ENCODE measurements at regions not wholly inside any gene's neighbourhood (a gene's known extent, or its start where the extent isn't known, plus 50 kb on each side); places are given as distances from the start of the nearest gene placed in this dataset.

DNA sequence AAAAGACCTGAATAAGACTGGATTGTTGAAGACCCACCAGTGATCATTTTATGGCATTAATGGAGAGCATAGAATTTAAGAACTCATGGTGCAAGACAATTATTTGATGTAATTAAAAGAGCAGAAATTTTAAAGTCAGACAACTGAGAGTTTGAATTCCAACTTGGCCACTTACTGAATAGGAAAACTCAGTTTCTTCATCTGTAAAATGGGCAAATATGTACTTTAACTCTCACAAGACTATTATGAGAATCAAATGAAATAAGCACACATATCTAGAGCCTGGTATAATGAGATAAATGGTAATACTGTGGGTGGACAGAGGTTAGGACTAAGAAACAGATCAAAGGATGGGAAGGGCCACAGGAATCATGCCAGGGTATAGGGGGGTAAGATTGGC lies 88.0 kb downstream of the SOX9 start:
- no peak for DNase-seq (ENCODE audit: low read depth in 2 of 2)

DNA sequence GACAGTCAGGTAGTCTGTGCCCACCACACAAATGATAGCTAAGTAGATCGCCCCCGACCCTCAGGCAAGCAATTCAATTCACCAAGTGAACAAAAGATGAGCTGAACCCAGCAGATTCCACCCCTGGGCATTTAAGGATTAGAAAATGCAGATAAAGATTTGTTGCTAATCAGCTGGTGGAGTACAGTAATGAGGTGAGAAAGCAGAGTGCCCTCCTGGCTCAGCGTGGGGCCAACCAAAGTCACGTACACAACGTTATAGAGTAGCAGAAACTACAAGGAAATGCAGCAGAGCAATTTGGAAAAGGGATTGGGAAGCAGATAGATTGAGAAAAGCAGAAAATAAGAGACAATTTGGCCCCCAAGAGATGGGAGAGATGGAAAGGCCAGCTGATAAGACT lies 91.2 kb downstream of the SOX9 start:
- DNase-seq (ENCODE audit: low read depth in 2 of 2): no peak

DNA sequence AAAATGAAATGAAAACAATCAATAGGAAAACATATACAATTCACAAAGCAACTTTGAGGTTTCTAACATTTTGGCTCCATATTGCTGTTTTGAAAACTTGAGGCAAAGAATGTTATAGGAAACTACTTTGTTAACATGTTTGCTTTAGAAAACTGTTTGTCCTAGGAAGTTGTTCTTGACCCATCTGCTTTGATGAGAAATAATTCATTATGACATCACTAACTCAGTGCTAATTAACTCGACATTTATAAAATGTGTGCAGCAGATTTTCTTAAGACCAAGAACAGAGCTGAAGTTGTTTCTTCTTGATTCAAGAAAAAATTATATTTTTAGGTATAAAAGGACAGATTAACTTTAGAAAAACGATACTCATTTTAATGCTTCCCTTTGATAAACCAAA lies 94.7 kb downstream of the SOX9 start:
- DNase-seq (ENCODE audit: low read depth in 2 of 2): no peak

DNA sequence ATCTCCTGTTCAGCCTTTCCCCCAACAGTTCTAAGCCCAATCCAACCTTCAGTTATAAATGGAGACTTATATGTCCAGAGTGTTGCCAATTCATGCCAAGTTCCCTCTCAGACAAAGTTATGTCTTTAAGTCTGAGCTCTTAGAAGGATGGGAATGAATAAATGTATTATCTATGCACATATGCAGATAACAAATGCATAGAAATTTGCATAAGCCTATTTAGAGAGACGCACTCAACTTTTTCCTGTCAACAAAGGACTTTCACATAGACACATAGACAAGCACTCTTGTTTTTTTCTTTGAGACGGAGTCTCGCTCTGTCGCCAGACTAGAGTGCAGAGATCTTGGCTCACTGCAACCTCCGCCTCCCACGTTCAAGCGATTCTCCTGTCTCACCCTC lies 95.1 kb downstream of the SOX9 start:
- no peak for DNase-seq (ENCODE audit: low read depth in 2 of 2)

DNA sequence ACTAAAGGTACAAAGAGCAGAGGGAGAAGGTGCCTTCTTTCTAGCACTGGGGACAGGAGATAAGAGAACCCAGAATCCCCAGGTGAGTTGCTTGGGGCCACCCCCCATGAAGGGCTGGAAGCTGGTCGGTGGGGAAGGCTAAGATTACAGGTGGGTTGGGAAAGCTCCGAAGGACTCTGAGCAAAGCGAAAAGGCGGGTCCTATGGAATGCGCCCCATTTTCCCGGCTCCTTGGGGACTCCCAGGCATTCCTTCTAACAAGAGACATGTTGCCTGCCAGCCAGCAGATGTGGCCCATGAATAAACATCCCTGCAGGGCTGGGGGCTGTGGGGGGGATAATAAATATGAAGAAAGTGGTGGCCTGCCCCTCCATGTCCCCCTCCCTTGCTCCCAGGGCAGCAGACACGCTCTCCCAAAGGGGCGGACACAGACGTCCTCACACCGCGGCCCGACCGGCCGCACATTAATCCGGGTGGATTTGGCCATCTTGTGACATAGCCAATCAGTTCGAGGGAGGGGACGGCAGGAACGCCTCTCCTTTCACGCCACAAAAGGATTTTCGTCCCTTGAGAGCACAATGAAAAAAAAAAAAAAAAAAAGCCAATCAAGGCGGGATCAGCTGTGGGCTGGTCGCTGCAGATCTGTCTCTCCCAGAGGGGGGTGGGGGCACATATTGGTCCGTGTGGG lies 98.5 kb downstream of the SOX9 start:
- no peak for DNase-seq (ENCODE audit: low read depth in 2 of 2)

DNA sequence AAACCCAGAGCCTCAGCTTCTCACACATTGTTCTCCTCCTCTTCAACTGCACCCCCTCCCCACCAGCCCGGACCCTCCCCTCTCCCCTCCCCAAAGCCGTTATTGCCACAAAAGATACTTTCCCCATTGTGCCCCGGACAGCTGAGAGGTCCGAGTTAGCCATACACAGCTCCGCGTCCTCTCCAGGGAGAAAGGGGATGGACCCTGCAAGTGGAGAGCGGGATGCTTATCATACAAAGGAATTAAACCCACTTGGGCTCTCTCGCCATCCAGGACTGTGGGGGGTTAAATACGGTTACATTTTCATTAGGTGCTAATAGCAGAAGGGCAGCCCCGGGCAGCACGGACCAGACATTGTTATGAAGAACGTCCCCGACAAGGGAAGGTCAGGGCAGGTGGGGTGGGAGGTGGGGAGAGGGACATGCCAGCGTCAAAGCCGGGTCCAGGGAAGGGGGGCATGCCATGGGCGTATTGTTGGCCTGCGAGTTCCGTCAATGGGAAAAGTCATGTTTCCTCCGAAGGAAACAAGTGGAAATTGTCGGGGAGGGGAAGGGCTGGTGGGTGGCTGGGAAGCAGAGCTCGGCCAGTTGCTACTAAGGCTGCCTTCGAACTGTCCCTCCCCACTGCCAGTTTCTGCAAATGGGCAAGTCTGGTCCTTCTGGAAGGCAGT lies 99.1 kb downstream of the SOX9 start:
- no peak for DNase-seq (ENCODE audit: low read depth in 2 of 2)

DNA sequence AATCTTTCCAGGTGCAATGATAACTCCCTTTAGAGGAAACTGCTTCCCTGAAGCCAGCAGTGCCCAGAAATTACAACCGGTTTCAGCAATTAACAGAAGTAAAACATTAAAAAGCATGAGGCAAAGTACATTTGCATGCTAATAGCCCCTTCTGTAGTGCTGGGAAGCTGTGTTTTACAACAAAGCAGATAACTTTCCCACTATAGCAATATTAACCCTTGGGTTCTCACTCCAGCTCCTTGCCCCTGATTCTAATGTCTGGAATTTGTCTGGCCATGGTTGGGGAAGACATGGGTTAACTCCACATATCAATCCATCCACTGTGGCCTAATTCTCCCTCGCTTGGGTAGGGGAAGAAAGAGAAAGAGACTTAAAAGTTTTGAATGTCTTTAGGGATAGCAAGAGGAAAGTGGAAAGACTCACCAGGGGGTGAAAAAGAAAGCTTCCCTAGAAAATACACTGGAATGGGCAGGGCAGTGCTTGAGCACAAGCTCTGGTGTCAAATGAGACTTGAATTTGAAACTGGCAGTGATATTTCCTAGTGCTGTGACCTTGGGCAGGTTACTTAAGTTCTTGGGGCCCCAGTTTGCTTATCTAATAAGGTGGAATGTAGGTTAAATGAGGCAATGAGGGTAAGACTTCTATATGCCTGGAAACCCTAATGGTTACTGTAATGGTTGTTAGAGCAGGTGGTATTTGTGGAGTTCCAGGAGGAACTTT lies 102.0 kb downstream of the SOX9 start:
- no peak for DNase-seq (ENCODE audit: low read depth in 2 of 2)

DNA sequence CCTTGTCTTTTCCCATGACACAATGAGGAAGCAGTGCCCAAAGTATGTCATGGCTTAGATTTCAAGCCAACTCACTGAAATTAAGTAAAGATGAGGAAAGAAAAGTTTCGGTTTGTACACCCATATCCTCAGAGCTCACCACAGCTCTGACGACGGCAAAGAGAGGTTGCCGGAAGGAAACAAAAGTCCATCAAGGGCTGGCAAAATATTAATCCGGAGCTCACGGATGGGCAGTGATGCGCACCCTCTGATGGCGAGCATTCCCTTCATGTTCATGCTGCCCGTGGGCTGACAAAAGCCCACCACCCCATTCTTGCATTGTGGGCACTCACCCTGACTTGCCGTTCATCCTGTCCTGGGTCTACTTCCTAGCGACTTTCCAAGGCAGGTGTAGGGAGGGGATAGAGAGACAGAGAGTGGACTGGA lies 103.1 kb downstream of the SOX9 start:
- no peak for DNase-seq (ENCODE audit: low read depth in 2 of 2)

DNA sequence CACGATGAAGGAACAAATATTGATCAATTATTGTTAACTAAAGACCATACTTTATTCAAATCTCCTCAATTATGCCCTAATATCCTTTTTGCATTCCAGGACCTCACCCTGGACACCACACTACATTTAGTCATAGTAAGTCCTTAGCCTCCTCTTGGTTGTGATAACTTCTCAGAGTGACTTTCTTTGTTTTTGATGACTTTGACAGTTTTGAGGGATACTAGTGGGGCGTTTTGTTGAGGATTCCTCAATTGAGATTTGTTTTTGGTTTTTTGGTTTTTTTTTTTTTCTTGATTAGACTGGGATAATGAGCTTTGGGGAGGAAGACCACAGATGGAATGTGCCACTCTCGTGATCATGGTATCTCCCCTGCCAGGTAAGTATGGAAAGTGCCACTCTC lies 105.5 kb downstream of the SOX9 start:
- no peak for DNase-seq (ENCODE audit: low read depth in 2 of 2)

DNA sequence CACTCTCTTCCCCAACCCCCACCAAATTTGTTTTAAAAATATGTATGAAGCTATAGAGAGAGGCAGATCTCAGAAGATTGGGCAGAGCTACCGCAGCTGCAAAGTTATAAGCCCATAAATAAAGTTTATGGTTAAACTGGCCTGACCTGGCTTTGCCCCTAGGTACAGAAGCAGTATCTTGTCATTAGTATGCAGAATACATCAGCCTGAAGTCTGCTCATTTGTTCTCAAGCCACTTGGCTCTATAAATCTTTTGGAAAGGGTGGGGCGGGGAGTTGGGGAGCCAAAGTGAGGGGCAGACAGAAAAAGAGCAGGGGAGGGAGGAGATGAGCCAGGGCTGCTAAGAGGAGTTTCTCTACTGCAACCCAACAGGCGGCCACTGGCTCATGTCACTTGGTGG lies 113.2 kb downstream of the SOX9 start:
- no peak for DNase-seq (ENCODE audit: low read depth in 2 of 2)

DNA sequence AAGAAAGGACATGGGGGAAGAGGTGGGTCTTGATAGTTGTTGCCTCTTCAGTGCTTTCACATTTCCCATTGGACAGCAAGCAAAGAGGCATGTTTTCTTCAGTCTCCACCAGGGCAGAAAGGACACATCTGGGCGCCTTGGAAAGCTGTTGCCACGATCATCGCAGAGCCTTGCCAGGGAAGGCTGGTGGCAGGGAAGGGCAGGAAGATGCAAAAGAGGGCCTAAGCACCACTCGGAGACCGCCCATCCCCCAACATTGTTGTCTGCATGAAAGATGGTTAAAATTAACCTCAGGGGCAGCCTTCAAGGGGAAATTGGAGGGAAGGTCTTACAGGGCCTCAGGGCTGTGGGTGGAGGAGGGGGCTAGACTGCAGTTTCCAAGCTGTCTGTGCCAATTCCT lies 114.2 kb downstream of the SOX9 start:
- DNase-seq (ENCODE audit: low read depth in 2 of 2): no peak

DNA sequence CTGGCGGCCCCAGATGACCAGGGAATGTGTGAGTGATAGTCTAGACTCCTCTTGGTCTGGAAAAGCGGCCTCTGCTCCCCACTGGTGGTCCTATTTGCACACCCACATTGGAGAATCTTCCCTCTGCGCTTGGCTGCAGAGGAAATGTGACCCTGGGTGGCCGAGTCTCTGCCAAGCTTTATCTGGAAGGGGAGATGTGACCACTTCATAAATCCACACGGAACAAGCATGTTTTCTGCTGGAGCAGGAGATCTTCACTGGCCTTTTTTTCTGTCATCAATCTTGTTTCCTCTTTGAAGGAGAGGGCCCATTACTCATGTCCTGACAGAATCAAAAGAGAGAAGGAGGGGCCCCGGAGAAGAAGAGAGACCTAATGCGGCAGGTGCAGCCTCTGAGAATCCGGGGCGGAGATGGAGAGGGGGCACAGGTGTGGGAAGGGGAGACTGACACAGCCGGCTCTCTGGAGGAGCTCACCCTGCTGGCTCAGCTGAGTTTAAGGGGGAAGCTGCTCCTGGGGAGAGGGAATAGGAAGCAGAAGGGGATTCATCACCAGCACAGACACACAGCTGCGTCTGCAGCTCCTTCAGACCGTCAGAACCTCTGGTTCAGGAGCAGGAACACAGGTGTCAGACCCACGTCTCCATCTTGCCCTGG lies 116.3 kb downstream of the SOX9 start:
- no peak for DNase-seq (ENCODE audit: low read depth in 2 of 2)

DNA sequence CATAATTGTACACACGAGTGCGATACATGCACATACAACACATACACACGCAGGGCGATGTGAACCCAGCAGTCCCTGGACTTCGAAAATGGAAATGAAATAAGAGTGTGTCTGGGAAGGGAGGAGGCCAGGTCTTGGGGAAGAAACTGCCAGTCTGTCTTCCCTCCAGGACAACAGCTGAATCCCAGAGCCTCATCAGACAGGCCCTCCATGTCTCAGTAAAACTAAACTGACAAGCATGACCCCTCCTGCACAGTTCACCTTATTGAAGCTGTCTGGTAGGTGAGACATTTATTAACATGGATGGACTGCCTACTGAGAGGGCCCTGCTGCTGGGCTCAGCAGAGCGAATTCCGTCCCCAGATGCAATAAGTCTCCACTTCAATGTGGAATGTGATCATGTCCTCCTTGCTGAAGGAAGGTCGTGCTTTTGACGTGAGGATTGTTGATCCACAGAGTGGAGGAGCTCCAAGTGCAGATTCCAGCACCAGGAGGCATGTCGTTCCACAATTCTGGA lies 117.4 kb downstream of the SOX9 start:
- DNase-seq (ENCODE audit: low read depth in 2 of 2): no peak

DNA sequence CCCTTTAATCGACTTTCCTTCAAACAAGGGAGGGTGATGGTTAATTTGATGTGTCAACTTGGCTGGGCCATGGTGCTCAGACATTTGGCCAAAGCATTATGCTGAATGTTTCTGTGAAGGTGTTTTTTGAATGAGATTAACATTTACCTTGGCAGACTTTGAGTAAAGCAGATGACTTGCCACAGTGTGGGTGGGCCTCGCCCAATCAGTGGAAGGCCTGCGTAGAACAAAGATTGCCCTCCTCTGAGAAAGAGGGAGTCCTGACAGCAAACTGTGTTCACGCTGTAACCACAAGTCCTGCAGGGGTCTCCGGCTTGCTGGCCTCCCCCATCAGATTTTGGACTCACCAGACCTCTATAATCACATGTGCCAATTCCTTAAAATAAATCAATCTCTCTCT lies 118.7 kb downstream of the SOX9 start:
- DNase-seq (ENCODE audit: low read depth in 2 of 2): no peak

DNA sequence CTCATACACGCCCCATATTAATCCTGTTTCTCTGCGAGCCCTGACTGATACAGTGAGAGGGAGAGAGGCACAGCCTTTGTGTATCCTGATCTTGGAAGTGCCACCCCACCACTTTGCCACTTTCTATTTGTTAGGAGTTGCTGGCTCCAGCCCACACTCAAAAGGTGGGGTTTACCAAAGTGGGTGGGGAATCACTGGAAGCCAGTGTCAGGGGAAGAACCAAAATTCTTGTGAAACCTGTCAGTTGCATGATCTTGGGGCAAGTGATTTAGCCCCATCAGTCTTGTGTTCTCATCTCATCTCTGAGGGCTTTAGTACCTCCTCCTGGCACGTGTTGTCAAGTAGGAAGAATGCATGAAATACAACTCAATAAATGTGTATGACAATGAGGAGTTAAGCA lies 119.5 kb downstream of the SOX9 start:
- no peak for DNase-seq (ENCODE audit: low read depth in 2 of 2)

DNA sequence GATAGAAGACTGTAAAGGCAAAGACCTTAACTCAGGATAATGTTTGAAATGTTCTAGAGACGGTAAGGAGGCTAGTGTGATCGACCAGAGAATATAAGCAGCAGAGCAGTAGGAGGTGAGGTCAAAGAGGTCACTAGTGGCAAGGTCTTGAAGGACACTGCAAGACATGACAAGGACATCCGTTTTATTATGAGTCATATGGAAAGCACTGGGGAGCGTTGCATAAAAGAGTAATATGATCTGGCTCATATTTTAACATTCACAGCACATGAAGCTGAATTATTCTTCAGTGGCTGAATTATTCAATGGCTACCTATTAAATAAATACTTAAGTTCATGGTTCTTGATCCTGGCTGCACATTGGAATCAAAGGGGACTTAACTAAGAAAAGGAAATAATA lies 123.7 kb downstream of the SOX9 start:
- DNase-seq (ENCODE audit: low read depth in 2 of 2): no peak

DNA sequence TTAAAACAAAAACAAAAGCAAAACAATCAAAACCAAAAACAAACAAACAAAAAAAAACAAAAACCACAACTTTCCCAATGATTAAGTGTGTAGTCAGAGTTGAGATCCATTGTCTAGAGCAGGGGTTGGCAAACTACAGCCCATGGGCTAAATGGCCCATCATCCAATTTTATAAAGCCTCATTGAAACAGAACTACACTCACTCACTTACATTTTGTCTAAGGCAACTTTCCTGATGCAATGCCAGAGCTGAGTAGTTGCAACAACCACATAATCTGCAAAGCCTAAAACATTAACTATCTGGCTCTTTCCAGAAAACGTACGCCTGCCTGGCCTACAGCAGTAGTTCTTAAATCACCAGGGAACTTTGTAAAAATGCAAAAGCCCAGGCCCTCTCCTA lies 124.1 kb downstream of the SOX9 start:
- DNase-seq (ENCODE audit: low read depth in 2 of 2): no peak

DNA sequence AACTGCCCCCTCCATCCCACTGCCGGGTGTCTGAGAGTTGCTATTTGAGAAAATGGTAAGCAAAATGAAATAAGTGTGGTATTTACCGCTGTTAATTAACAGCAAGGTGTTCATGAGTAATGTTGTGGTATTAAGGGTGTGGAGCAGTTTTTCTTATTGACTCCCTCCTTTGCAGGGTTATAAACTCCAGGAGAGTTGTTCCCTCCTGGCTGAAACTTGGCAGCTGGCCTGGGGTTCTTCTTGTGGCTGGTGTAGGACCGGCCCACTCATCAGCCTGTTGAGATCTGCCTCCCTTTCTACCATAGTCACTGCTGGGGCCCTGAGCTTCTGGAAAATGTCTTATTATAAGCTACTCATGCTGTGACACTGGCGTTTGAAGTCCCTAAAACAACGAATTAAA lies 128.6 kb downstream of the SOX9 start:
- no peak for DNase-seq (ENCODE audit: low read depth in 2 of 2)

DNA sequence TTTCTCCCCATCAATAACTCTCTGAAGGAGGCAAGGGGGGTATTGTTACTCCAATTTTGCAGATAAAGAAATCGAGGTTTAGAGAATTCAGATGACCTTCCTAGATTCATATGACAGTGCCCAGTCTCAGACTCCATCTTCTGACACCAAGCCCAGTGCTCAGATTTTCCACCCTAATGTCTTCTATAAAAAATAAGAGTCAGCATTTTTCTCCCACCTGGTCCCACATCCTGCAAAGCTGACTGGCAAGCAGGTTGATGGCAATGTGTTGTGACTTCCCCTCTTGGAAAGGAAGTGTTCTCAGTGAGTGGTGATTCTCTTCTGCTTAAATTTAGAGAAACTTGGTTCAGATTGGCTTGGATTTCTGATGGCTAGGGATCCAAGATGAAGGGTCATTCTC lies 129.4 kb downstream of the SOX9 start:
- DNase-seq (ENCODE audit: low read depth in 2 of 2): no peak

DNA sequence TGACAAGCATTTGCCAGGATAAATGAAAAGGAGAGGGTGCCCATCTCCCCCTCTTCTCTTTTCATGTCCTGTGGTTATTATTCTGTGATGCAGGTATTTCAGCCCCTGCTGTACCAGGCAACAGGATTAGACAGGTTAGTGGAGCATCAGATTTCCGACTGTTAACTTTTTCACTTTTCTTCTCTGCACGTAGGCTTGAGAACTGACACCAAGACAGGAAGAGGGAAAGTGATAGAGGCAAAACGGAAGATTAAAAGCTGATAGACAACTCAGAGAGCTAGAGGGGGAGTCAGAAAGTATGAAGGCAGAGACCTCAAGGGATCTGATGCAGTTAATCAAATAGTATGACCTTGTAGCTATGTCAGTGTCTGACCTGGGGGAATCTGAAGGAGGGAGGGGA lies 132.8 kb downstream of the SOX9 start:
- DNase-seq (ENCODE audit: low read depth in 2 of 2): no peak

DNA sequence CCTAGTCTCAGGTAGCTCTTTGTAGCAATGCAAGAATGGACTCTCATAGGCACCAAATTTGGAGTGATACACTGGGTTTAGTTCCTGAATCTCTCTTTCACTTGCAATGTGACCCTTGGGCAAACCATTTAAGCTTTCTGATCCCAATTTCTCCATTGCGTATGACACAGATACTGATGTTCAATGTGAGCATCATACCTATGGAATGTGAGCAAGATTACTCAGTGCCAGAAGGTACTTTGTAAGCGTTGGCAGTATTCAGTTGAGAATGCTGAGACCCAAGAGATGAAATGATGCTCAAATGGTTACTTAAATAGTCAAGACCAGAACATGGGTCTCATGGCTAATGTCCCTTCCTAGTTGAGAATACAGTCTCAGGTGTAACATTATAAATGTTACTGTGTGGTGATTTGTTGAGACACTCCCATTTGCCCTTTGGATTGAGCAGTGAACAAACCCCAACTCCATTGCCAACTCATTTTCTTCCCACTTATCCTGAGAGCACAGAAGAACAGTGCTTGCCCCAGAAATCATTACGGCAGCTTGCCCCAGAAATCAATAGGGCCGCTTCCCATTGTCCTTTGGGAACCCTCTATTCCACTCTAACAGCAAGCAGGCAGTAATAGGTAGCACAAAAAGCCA lies 134.1 kb downstream of the SOX9 start:
- no peak for DNase-seq (ENCODE audit: low read depth in 2 of 2)

DNA sequence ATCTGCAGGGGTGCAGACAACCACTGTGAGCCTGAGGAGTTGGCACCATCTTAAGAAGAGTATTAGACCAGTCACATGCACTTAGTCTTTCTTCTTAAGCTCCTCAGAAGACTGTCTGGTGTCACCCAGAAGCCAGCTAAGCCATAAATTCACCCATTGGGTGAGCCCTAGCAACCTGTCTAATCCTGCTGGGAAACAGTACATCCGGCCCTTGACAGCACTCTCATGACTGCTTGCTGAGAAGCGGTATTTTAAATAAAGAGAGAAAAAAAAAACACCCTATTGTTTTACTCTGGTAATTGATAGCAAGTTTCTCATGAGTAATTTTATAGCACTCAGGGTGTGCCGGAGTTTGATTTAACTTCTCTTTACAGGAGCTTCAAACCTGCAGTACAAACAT lies 134.7 kb downstream of the SOX9 start:
- DNase-seq (ENCODE audit: low read depth in 2 of 2): no peak
